HG03103 (cell line): ENCODE measurements at regions not wholly inside any gene's neighbourhood (a gene's known extent, or its start where the extent isn't known, plus 50 kb on each side); places are given as distances from the start of the nearest gene placed in this dataset.
"Not testable (repeated sequence)": the region's sequence is repeated elsewhere in the genome, so short reads cannot be mapped to it uniquely, and the experiment has no call there.

Experiments used
- ATAC-seq: cut with Tn5 transposase; IDR thresholded peaks from one replicate; pipeline ENCODE4 v1.9.1; 2021; ENCODE audit warnings: low read depth; ENCODE audit not compliant: unreplicated experiment

DNA sequence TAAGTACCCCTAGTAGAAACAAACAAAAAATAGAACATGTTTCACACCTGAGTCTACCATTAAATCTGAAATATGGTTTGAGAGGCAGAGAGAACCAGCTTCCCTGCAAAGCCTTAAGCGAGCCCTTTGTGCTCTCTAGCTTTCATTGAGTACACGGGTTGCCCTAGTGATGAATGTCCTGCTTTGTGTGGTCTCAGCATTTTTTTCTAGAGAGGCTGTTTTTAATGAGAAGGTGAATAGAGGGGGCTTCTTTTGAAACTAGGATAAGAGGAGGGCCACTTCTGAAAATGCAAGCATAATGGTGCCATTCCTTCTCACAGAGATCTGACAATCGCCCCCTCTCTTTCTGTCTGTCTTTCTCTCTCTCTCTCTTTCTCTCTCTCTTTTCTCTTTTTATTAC, 131.3 kb downstream of the MACIR start:
- no peak for ATAC-seq

- ATAC-seq = no peak
Measured at GRCh38 chr5:103389357-103389756, 130.8 kb downstream of the MACIR start.

GRCh38 chr5:103385722-103386121, 127.2 kb downstream of the MACIR start:
- no peak for ATAC-seq

GRCh38 chr5:103377638-103378037, 119.1 kb downstream of the MACIR start:
- ATAC-seq = not testable (repeated sequence)

DNA sequence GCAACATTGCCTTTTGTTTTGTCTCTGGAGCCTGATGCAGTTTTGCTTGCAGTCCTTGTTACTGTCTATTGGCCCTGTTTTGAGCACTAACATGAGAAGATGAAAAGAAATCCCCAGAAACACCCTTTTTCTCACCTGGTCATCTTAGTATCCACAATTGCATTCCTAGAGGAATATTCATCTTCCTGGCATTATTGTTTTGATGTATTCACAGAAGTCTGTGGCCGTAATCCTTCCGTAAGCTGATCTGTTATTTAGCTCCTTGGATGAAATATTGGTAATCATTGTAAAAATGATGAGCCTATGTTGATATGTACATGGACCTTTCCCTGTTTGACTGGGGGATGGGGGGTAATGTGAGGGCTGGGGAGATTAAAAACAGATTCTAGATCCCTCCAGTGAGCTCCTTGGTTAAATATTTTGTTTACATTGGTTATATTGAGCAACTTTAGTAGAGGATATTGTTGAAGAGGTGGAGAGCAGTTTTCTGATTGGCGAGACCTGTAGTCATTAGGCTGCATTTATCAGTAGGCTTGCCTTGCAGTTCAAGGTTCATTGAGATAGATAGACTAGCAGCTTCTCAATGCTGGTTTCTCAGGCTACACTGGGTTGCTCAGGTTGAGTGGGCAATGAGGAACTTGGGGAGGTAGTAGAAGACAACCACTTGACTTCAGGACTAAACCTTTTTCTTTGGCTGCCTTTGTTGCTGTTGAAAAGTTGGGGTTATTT, 117.5 kb downstream of the MACIR start:
- ATAC-seq = no peak

DNA sequence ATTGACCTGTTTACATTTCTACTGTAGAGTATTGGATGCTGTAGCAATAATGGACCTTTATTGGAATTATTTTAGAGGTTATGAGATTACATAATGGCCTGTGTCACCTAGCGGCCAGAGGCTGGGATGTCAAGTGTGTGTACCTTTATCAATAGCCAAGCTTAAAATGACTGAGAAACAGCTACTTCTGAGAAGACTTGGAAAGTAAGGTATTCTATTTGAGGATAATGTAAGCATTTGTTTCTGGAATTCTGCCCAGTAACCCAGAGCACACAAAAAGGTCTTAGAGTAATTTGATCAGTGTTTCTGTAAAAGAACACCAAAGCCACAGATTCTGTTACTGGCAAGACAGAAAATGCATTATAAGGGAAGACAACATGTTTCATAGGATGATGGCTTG, 116.8 kb downstream of the MACIR start:
- ATAC-seq = no peak

- ATAC-seq = no peak
Measured at GRCh38 chr5:103374473-103374963, 116.0 kb downstream of the MACIR start.

GRCh38 chr5:103373597-103374472, 115.3 kb downstream of the MACIR start:
- ATAC-seq = no peak

DNA sequence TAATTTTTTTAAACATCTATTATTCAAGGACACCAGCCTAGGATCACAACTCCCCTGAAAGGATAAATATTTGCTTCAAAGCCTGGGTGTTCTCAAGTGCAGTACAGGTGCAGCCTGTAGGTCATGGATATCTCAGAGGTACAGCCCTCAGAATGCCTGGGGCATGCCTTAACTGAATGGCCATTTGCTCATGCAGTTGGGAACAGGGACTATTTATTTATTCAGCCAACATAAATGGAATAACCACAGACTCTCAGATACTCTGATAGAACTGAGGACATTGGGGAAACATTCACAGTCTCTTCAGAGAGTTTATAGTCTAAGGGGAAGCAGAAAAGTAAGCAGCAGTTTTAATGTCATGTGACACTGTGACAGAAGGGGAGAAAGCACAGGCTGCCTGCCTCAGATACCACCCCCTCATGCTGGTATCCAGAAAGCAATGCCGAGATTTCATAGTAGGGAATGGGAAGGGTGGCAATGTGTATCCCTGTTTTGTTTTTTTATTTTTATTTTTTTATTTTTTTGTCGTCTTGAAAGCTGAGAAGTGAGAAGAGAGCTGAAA, 112.6 kb downstream of the MACIR start:
- ATAC-seq = no peak

DNA sequence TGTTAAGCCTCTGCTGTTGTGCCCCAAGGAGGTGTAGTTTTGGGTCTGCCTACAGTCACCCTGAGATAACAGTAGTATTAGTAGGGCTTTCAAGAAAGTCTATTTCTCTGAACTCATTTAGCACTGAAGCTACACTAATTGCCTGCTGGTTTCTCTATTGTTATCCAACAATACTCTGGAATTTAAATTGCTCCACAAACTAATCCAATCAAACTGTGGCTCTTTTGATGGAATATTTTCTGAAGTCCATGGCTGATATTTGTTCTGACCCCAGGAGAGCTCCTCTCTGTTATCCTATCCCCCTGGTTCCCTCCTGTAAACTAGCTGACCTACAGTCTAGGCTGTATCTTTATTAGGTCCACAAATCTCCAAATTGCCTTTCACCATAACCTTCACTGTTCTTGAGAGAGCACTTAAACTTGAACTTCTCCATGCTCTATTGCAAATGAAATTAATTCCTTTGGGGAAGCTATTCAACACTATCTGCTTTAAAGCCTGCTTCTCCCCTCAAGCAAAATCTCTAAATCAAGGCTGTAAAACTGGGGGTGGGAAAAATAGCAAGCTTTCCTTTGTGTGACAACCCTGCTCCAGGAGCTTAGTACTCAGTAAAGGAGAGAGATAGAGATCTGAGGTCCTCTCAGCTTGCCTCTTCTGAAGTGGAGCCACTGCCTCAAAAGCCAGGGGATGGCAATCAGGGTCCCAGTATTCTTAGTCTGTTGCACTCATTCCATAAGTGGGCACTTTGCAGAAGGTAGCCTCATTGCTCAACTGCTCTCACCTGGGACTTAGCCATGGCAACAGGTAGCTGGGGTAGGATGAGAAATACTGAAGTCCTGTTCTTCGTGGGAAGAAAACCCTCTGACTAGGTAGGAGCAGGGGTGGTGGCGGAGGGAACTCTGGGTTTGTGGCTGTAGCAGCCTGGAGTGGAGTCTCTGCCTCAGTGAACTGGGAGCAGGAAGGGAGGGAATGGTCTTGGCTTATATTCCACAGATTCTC, 110.9 kb downstream of the MACIR start:
- ATAC-seq = no peak

DNA sequence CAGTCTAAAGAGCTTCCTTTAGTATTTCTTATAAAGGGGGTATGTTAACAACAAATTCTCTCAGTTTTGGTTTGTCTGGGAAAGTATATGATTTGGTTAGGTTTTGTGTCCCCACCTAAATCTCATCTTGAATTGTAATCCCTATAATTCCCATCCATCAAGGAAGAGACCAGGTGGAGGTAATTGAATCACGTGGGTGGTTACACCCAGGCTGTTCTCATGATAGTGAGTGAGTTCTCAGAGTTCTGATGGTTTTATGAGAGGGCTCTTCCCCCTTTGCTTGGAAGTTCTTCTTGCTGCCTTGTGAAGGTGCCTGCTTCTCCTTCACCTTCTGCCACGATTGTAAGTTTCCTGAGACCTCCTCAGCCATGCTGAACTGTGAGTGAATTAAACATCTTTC, 109.1 kb downstream of the MACIR start:
- ATAC-seq = no peak

DNA sequence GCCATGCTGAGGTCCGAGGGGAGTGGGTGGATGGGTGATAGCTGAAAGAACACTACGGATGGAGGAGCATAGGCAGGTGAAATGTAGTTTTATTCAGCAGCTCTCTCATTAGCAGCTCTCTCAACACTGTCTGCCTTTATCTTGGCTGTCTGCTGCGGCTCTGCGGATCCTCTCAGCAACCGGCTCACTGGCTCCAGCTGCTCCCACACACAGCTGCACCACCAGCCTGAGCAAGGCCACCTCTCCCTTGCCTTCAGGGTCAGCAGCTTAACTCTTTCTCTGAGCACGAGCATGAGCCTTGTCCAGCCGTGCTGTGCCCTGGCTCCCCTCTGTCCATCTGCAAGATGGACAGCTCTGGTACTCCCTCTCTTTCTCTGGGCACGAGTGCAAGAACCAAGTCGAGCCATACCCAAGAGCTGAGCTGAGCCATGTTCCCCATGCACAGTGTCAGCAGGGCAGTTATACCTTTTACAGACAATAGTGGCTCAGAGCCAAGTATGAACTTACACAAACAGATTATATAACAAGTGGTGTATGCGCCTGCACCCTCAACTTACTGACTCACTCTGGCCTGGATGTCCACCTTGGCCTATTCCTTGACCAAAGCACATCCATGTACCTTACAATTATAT, 108.5 kb downstream of the MACIR start:
- ATAC-seq = no peak

- ATAC-seq = no peak
Measured at GRCh38 chr5:103364074-103364473, 105.5 kb downstream of the MACIR start.

DNA sequence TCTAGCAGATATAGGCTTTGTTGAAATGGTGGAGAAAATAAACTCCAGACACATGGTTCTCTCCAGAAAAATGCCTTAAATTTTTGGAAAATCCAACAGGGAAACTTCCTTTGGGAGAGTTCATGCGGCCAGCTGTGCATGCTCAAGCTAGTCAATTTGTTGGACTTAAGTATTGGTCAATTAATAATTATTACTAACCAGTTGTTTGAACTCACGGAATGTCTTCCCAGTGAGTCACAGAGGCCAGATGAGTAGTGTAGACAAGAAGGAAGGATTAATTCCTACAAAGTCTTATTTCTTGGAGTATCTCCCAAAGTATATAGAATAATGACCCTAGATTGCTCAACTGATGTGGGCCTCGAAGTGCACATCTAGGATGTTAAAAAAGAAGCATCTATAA, 103.6 kb downstream of the MACIR start:
- ATAC-seq = no peak

DNA sequence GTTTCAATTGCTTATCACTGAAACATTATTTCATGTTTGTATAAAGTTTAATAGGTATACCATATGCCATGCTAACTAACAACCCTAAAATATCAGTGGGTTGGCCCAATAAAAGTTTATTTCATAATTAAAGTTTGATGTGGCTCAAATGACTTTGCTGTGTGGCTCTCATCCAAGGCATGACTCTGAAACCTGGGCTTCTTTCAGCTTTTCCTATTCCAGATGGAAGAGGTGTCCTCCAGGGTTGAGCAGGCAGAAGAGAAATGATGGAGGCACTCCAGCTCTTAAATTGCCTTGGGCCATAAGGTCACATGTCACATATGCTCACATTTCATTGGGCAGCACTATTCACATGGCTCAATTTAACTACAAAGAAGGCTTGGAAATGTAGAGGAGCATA, 101.9 kb downstream of the MACIR start:
- ATAC-seq = no peak

GRCh38 chr5:103358305-103358995, 99.9 kb downstream of the MACIR start:
- ATAC-seq = no peak

DNA sequence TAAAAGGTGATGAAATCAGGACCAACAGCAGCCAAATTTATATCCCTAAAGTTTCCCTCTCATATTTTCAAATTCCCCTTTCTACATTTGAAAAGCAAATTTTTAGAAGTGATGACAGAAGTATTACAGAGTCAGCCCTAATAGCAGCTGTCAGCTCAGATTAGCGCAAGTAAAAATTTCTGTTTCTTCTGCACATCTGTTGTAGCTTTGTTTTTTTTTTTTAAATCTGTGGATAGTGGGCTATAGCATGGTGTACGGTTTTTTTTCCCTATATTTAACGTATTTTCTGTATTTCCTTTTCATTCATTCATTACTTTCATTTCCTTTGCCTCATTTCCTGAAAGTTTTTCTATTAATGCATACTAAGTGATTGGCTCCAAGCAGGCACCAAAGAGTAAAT, 99.1 kb downstream of the MACIR start:
- no peak for ATAC-seq

DNA sequence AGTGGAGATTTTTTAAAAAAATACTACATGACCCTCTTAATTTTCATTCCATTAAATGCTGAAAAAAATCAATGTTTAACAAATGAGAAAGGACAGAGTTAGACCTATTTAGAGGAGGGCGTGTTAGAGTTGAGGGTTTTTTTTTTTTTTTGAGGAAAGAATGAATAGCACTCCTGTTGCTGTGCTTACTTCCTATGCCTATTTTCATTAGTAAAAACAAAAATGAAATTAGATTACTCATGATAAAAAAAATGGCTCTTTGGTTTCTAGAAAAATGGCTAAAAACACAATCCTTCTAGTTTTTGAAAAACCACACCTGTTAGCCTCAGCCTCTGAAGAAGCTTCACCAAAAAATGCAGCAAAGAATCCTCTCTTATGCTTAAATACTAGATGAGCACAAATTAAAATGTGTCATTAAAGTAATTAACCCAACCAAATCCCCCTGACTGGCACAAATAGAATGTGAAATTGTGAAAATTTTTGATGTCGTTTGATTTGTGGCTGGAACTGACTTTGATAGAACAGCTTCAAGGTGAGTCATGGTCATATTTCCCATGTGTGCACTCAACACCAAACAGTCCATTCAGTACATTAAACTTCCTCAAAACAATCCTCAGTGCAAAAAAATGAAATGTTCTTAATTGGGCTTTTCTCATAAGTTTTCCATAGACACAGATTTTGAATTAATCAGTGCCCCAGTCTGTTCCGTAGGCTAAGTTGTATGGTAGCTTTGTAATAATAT, 98.0 kb downstream of the MACIR start:
- ATAC-seq = no peak

DNA sequence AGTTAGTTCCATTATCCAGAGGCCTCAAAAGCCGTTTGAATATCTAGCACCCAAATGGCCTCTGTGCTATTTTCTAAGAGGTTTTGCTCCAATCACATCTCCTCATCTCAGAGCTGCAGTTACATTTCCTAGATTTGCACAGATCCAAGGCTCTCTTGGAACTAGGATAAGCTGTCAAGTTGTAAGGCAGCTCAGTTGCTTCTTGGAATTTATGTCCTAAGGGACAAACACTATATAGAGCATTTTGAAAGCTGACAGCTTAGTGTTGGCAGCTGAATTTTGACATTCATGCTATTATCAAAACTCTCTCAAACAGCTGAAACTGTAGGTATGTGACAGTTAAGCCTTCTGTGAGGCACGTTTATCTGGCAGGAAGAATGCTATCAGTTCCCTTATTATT, 97.0 kb downstream of the MACIR start:
- no peak for ATAC-seq
